ENCODE measurements at regions not wholly inside any gene's neighbourhood (a gene's known extent, or its start where the extent isn't known, plus 50 kb on each side); places are given as distances from the start of the nearest gene placed in this dataset.

GRCh38 chr13:33401238-33401637 is 115.7 kb upstream of the STARD13 start:
- DNase-seq (ENCODE audit: low spot score in 2 of 2) = no peak
- no peak overlapping the region for H3K27ac ChIP-seq
- peaks cover 0 to 5% (median 0%) of the 10 kb centered on the region in 4 donors for H3K4me1 ChIP-seq
- WGBS, 2 donors = 50 to 55% methylated on average over 4 of the region's 4 CpGs
- H3K27me3 ChIP-seq = no peaks in the 10 kb centered on the region
- H3K9me3 ChIP-seq = peaks cover 0 to 9% (median 0%) of the 10 kb centered on the region in 4 donors
- H3K36me3 ChIP-seq = no peaks in the 10 kb centered on the region
- H3K4me3 ChIP-seq = no peak overlapping the region
- TF ChIP-seq POLR2A (IDR thresholded peaks at IDR 0.05) (no peak), EP300 (IDR thresholded peaks at IDR 0.05) (no peak), CTCF (IDR thresholded peaks at IDR 0.05) (no peak)

- no peak overlapping the region for H3K4me3 ChIP-seq
- peaks cover 0 to 5% (median 0%) of the 10 kb centered on the region in 4 donors for H3K4me1 ChIP-seq
- H3K27ac ChIP-seq = peak overlapping the region in 1 of 4 donors; percentile 8
- no peaks in the 10 kb centered on the region for H3K9me3 ChIP-seq
- TF ChIP-seq EP300 (IDR thresholded peaks at IDR 0.05) (no peak), POLR2A (IDR thresholded peaks at IDR 0.05) (no peak), CTCF (IDR thresholded peaks at IDR 0.05) (no peak)
- 74 to 87% methylated on average over 7 of the region's 7 CpGs for WGBS, 2 donors
- no peak for DNase-seq (ENCODE audit: low spot score in 2 of 2)
- H3K27me3 ChIP-seq = no peaks in the 10 kb centered on the region
- H3K36me3 ChIP-seq = no peaks in the 10 kb centered on the region
Measured at GRCh38 chr13:33402975-33403374, 117.4 kb upstream of the STARD13 start.

GRCh38 chr13:33403807-33404362 is 118.3 kb upstream of the STARD13 start:
- TF ChIP-seq CTCF (IDR thresholded peaks at IDR 0.05) = no peak
- no peak for TF ChIP-seq POLR2A (IDR thresholded peaks at IDR 0.05)
- TF ChIP-seq EP300 (IDR thresholded peaks at IDR 0.05) = no peak
- H3K36me3 ChIP-seq = no peaks in the 10 kb centered on the region
- H3K4me3 ChIP-seq = no peak overlapping the region
- no peak overlapping the region for H3K27ac ChIP-seq
- H3K4me1 ChIP-seq = peaks cover 0 to 5% (median 0%) of the 10 kb centered on the region in 4 donors
- no peak for DNase-seq (ENCODE audit: low spot score in 2 of 2)
- H3K27me3 ChIP-seq = no peaks in the 10 kb centered on the region
- 75 to 77% methylated on average over 5 of the region's 5 CpGs for WGBS, 2 donors
- no peaks in the 10 kb centered on the region for H3K9me3 ChIP-seq

GRCh38 chr13:33405371-33405770 is 119.8 kb upstream of the STARD13 start:
- 81 to 95% methylated on average over 2 of the region's 2 CpGs for WGBS, 2 donors
- Histone ChIP-seq H3K36me3 (no peaks in the 10 kb centered on the region), H3K9me3 (no peaks in the 10 kb centered on the region), H3K4me1 (peaks cover 0 to 5% (median 0%) of the 10 kb centered on the region in 4 donors), H3K4me3 (no peak overlapping the region), H3K27me3 (no peaks in the 10 kb centered on the region), H3K27ac (no peak overlapping the region)
- no peak for DNase-seq (ENCODE audit: low spot score in 2 of 2)
- TF ChIP-seq CTCF (IDR thresholded peaks at IDR 0.05) (no peak), POLR2A (IDR thresholded peaks at IDR 0.05) (no peak), EP300 (IDR thresholded peaks at IDR 0.05) (no peak)

- no peaks in the 10 kb centered on the region for H3K9me3 ChIP-seq
- TF ChIP-seq CTCF (IDR thresholded peaks at IDR 0.05) = no peak
- no peak for TF ChIP-seq EP300 (IDR thresholded peaks at IDR 0.05)
- TF ChIP-seq POLR2A (IDR thresholded peaks at IDR 0.05) = no peak
- no peak for DNase-seq (ENCODE audit: low spot score in 2 of 2)
- H3K36me3 ChIP-seq = no peaks in the 10 kb centered on the region
- no peak overlapping the region for H3K4me3 ChIP-seq
- H3K27ac ChIP-seq = no peak overlapping the region
- no peaks in the 10 kb centered on the region for H3K27me3 ChIP-seq
- H3K4me1 ChIP-seq = no peaks in the 10 kb centered on the region
- WGBS, 2 donors = 89 to 100% methylated on average over 1 of the region's 1 CpG
Measured at GRCh38 chr13:33409673-33410510, 124.3 kb upstream of the STARD13 start.
